ENCODE measurements at regions not wholly inside any gene's neighbourhood (a gene's known extent, or its start where the extent isn't known, plus 50 kb on each side); places are given as distances from the start of the nearest gene placed in this dataset.
"Not testable (repeated sequence)": the region's sequence is repeated elsewhere in the genome, so short reads cannot be mapped to it uniquely, and the experiment has no call there.

- no peak for DNase-seq
Measured at GRCh38 chr13:109431217-109431616, 355.2 kb downstream of the IRS2 start.

- DNase-seq, result no peak
Measured at GRCh38 chr13:109428146-109428545, 358.2 kb downstream of the IRS2 start.

- no peak for DNase-seq
Measured at GRCh38 chr13:109427695-109428094, 358.7 kb downstream of the IRS2 start.

GRCh38 chr13:109427148-109427547 lies 359.2 kb downstream of the IRS2 start:
- DNase-seq, result no peak

- no peak for DNase-seq
Measured at GRCh38 chr13:109426690-109426990, 359.7 kb downstream of the IRS2 start.

- DNase-seq, result no peak
Measured at GRCh38 chr13:109425821-109426689, 360.3 kb downstream of the IRS2 start.

- DNase-seq, result no peak
Measured at GRCh38 chr13:109422161-109422560, 364.2 kb downstream of the IRS2 start.

GRCh38 chr13:109419896-109420295 lies 366.5 kb downstream of the IRS2 start:
- DNase-seq, result no peak

GRCh38 chr13:109418111-109418510 lies 368.3 kb downstream of the IRS2 start:
- DNase-seq, result no peak

- DNase-seq, result no peak
Measured at GRCh38 chr13:109416001-109416400, 370.4 kb downstream of the IRS2 start.

GRCh38 chr13:109415057-109415456 lies 371.3 kb downstream of the IRS2 start:
- DNase-seq, result no peak

GRCh38 chr13:109412283-109412901 lies 374.0 kb downstream of the IRS2 start:
- DNase-seq, result no peak

GRCh38 chr13:109410868-109411267 lies 375.5 kb downstream of the IRS2 start:
- DNase-seq, result no peak

GRCh38 chr13:109408591-109409382 lies 377.6 kb downstream of the IRS2 start:
- no peak for DNase-seq

GRCh38 chr13:109406376-109406992 lies 379.9 kb downstream of the IRS2 start:
- DNase-seq, result no peak

- DNase-seq, result no peak
Measured at GRCh38 chr13:109403012-109403421, 383.4 kb downstream of the IRS2 start.

GRCh38 chr13:109401891-109402290 lies 384.5 kb downstream of the IRS2 start:
- DNase-seq, result no peak

GRCh38 chr13:109401307-109401706 lies 385.1 kb downstream of the IRS2 start:
- no peak for DNase-seq

GRCh38 chr13:109400624-109401257 lies 385.6 kb downstream of the IRS2 start:
- no peak for DNase-seq

- DNase-seq, result no peak
Measured at GRCh38 chr13:109400209-109400608, 386.2 kb downstream of the IRS2 start.

- not testable (repeated sequence) for DNase-seq
Measured at GRCh38 chr13:109398071-109398470, 388.3 kb downstream of the IRS2 start.

- no peak for DNase-seq
Measured at GRCh38 chr13:109397285-109397684, 389.1 kb downstream of the IRS2 start.

- no peak for DNase-seq
Measured at GRCh38 chr13:109396266-109396665, 390.1 kb downstream of the IRS2 start.
